Mesendoderm (in vitro differentiated cells): ENCODE measurements at regions not wholly inside any gene's neighbourhood (a gene's known extent, or its start where the extent isn't known, plus 50 kb on each side); places are given as distances from the start of the nearest gene placed in this dataset.
"Not testable (repeated sequence)": the region's sequence is repeated elsewhere in the genome, so short reads cannot be mapped to it uniquely, and the experiment has no call there.

Source experiments
- DNase-seq: peaks from one replicate; pipeline ENCODE4 v3.0.0; 2013
- H2AK5ac ChIP-seq: 2 replicates; pipeline ENCODE4 v1.6.1; 2013; ENCODE audit warnings: low read length, inconsistent platforms
- H2BK120ac ChIP-seq: 2 replicates; pipeline ENCODE4 v1.6.1; 2013; ENCODE audit warnings: low read depth, mild to moderate bottlenecking, low read length, moderate library complexity, mixed read lengths
- H2BK15ac ChIP-seq: replicated peaks from 2 replicates; pipeline ENCODE4 v1.6.1; 2013; ENCODE audit warnings: low read depth, mild to moderate bottlenecking, moderate library complexity
- H2BK5ac ChIP-seq: 2 replicates; pipeline ENCODE4 v1.6.1; 2013; ENCODE audit warnings: low read length, inconsistent platforms
- H3K18ac ChIP-seq: 2 replicates; pipeline ENCODE4 v1.6.1; 2013; ENCODE audit warnings: mild to moderate bottlenecking, low read length, mixed read lengths
- H3K23ac ChIP-seq: one replicate; pipeline ENCODE4 v1.6.1; 2013; ENCODE audit warnings: low read length
- H3K27ac ChIP-seq: 2 replicates; pipeline ENCODE4 v1.5.1; 2013; ENCODE audit warnings: low read depth, mild to moderate bottlenecking, inconsistent platforms, low read length, moderate library complexity
- H3K27me3 ChIP-seq: 2 replicates; pipeline ENCODE4 v1.6.1; 2013; ENCODE audit warnings: low read length, control low read depth, mild to moderate bottlenecking, inconsistent platforms; ENCODE audit not compliant: insufficient read depth, poor library complexity
- H3K36me3 ChIP-seq: 2 replicates; pipeline ENCODE4 v1.6.1; 2013; ENCODE audit warnings: low read length, inconsistent platforms; ENCODE audit not compliant: control insufficient read depth, insufficient read depth
- H3K4ac ChIP-seq: one replicate; pipeline ENCODE4 v1.6.1; 2013; ENCODE audit warnings: low read depth, mild to moderate bottlenecking, low read length, moderate library complexity
- H3K4me1 ChIP-seq: 2 replicates; pipeline ENCODE4 v1.6.1; 2013; ENCODE audit warnings: low read depth, low read length, inconsistent platforms; ENCODE audit not compliant: control insufficient read depth
- H3K4me2 ChIP-seq: 2 replicates; pipeline ENCODE4 v1.6.1; 2013; ENCODE audit warnings: low read length
- H3K4me3 ChIP-seq: 2 replicates; pipeline ENCODE4 v1.5.1; 2013; ENCODE audit warnings: mild to moderate bottlenecking, low read length
- H3K56ac ChIP-seq: one replicate; pipeline ENCODE4 v1.6.1; 2013; ENCODE audit warnings: low read length
- H3K79me1 ChIP-seq: 2 replicates; pipeline ENCODE4 v1.6.1; 2013; ENCODE audit warnings: low read length, inconsistent platforms
- H3K79me2 ChIP-seq: 2 replicates; pipeline ENCODE4 v1.6.1; 2013; ENCODE audit warnings: mild to moderate bottlenecking, low read length; ENCODE audit not compliant: control insufficient read depth, insufficient read depth
- H3K9ac ChIP-seq: 2 replicates; pipeline ENCODE4 v1.6.1; 2013; ENCODE audit warnings: low read length, inconsistent platforms
- H4K5ac ChIP-seq: one replicate; pipeline ENCODE4 v1.6.1; 2013; ENCODE audit warnings: low read length
- H4K8ac ChIP-seq: one replicate; pipeline ENCODE4 v1.6.1; 2013; ENCODE audit warnings: low read depth, mild to moderate bottlenecking, control low read depth, low read length, moderate library complexity
- WGBS: extraction: QIAGEN DNeasy Blood & Tissue Kit; methylation state at CpG from one replicate; pipeline ENCODE4 v1.1.7; 2013; ENCODE audit warnings: low lambda C conversion rate, missing lambda C conversion rate; ENCODE audit not compliant: insufficient coverage; ENCODE audit errors: extremely low coverage; 5-methylcytosine and 5-hydroxymethylcytosine counted together

GRCh38 chr1:146443871-146444222 lies 215.0 kb upstream of the NOTCH2NLA start:
- not testable (repeated sequence) for H2AK5ac ChIP-seq, H3K4ac ChIP-seq, H4K8ac ChIP-seq, H3K79me1 ChIP-seq, H2BK5ac ChIP-seq, H2BK120ac ChIP-seq, H3K4me1 ChIP-seq, H3K27me3 ChIP-seq, H4K5ac ChIP-seq, H3K4me3 ChIP-seq, H2BK15ac ChIP-seq, H3K23ac ChIP-seq, H3K18ac ChIP-seq, H3K9ac ChIP-seq, H3K27ac ChIP-seq, H3K36me3 ChIP-seq, H3K79me2 ChIP-seq, H3K4me2 ChIP-seq
- WGBS = no CpG with 5 or more reads among the region's 23 CpGs
- peak; percentile 10 for DNase-seq
- peak overlapping the region; percentile 67 for H3K56ac ChIP-seq

DNA sequence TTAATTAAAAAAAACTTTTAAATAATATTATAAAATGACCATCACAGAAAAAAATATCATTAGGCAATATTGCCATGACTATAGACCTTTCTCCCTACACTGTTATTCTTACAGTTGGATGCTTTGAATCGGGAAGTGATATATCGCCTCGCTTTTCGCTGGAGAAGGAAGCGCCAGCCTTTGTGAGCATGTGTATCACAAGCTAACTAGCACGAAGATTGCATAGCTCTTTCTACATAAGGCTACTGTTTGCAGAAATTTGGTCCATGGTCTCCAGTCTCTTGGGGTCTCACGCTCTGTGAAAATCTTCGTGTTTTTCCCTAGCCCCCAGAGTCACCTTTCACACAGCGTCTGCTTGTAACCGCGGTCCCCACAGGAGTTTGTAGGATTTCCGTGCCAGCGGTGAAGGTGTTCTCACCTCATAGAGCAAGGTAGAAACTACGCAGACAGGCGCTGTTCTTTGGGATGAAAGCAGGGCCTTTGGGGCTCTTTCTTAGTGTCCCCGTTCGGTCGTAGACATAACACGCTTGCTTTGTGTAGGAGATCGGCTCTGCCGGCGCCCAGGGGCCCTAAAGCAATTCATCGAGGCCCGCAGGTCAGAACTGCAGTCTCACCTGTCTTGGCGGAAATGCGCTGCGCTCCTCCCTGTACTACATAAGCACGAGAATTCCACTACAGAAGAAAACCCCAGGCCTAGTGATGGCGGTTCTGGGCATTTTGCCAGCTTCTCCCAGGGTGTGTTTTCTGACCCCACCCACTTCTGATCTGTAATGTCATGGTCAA lies 214.5 kb upstream of the NOTCH2NLA start:
- not testable (repeated sequence) for H3K56ac ChIP-seq, H3K4me1 ChIP-seq, H4K8ac ChIP-seq, H3K23ac ChIP-seq, H3K4me3 ChIP-seq, H2AK5ac ChIP-seq, H3K27me3 ChIP-seq, H3K27ac ChIP-seq, H4K5ac ChIP-seq, H3K9ac ChIP-seq, DNase-seq, H3K4me2 ChIP-seq, H2BK120ac ChIP-seq, H3K79me1 ChIP-seq, H3K4ac ChIP-seq, H3K18ac ChIP-seq, H2BK15ac ChIP-seq, H3K36me3 ChIP-seq, H3K79me2 ChIP-seq, H2BK5ac ChIP-seq
- WGBS = no CpG with 5 or more reads among the region's 29 CpGs

DNA sequence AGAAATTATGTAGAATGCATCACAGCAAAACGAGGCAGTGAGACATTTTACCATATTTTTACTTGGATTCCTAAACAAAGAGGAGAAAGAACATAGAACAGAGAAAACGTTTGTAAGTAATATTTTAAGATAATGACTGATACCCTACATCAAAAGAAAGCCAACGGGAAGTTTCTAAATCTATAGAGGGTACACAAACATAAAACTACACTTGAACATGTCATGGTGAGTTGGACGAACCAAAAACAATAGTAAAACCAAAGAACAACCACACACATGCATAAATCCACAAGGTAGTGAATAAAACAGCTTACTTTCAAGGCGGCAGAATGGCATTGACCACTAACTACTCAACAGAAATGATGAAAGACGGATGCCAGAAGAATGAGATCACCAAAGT lies 209.7 kb upstream of the NOTCH2NLA start:
- not testable (repeated sequence) for H3K4me1 ChIP-seq, H3K4me2 ChIP-seq, H3K27ac ChIP-seq, H3K4me3 ChIP-seq, H3K18ac ChIP-seq, H3K79me2 ChIP-seq, DNase-seq, H2AK5ac ChIP-seq, H3K27me3 ChIP-seq, H2BK120ac ChIP-seq, H3K4ac ChIP-seq, H4K8ac ChIP-seq, H3K36me3 ChIP-seq, H3K23ac ChIP-seq, H3K9ac ChIP-seq, H4K5ac ChIP-seq, H2BK15ac ChIP-seq, H3K79me1 ChIP-seq, H2BK5ac ChIP-seq, H3K56ac ChIP-seq
- no CpG with 5 or more reads among the region's 6 CpGs for WGBS

- WGBS = no CpG with 5 or more reads among the region's 1 CpG
These were observed 187.8 kb upstream of the NOTCH2NLA start for GRCh38 chr1:146416642-146417041.

GRCh38 chr1:146415017-146415416 lies 186.2 kb upstream of the NOTCH2NLA start:
- not testable (repeated sequence) for H3K9ac ChIP-seq, H4K5ac ChIP-seq, H3K23ac ChIP-seq, H3K4ac ChIP-seq, H3K18ac ChIP-seq, H2AK5ac ChIP-seq, H3K56ac ChIP-seq, H3K27me3 ChIP-seq, H3K79me2 ChIP-seq, H3K27ac ChIP-seq, DNase-seq, H3K4me1 ChIP-seq, H2BK120ac ChIP-seq, H2BK15ac ChIP-seq, H2BK5ac ChIP-seq, H3K4me3 ChIP-seq, H3K79me1 ChIP-seq, H3K36me3 ChIP-seq, H3K4me2 ChIP-seq, H4K8ac ChIP-seq
- no CpG with 5 or more reads among the region's 7 CpGs for WGBS

More at GRCh38 chr1:146416642-146417041, 187.8 kb upstream of the NOTCH2NLA start:
- not testable (repeated sequence) for H4K5ac ChIP-seq, H4K8ac ChIP-seq, H3K79me2 ChIP-seq, H3K9ac ChIP-seq, H3K27me3 ChIP-seq, H3K4ac ChIP-seq, H3K4me1 ChIP-seq, H3K56ac ChIP-seq, H2BK120ac ChIP-seq, H3K79me1 ChIP-seq, DNase-seq, H3K36me3 ChIP-seq, H2BK5ac ChIP-seq, H3K27ac ChIP-seq, H2BK15ac ChIP-seq, H3K23ac ChIP-seq, H3K4me3 ChIP-seq, H3K18ac ChIP-seq, H3K4me2 ChIP-seq, H2AK5ac ChIP-seq

DNA sequence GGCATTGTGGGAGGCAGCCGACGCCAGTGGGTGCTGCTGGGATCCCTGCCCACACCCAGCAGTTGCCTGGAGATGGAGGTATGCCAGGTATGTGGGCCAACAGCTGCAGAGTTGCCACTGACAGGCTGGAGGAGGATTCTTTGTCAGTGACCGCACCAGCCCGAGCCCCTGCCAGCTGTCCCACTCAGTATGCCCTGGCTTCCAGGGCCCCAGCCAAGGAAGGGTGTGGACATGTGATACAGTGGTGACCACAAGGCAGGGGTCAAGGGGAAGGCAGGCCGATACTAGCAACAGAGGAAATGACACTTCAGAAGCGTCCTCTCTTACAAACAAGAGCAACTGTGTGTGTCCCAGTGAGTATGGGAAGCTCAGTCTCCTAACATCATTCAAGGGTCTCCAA lies 185.1 kb upstream of the NOTCH2NLA start:
- not testable (repeated sequence) for H3K4me2 ChIP-seq

More for the DNA sequence above, 185.1 kb upstream of the NOTCH2NLA start:
- not testable (repeated sequence) for H3K23ac ChIP-seq, H3K79me1 ChIP-seq, H2BK120ac ChIP-seq, H3K4me3 ChIP-seq, H3K9ac ChIP-seq, H4K5ac ChIP-seq, H3K27me3 ChIP-seq, H3K18ac ChIP-seq, H3K56ac ChIP-seq, H3K4ac ChIP-seq, H3K36me3 ChIP-seq, H3K4me1 ChIP-seq, H3K79me2 ChIP-seq, H3K27ac ChIP-seq, H2BK15ac ChIP-seq, H2BK5ac ChIP-seq, H2AK5ac ChIP-seq, H4K8ac ChIP-seq
- DNase-seq = peak; percentile 37
- WGBS = no CpG with 5 or more reads among the region's 6 CpGs
